Activated CD8-positive, alpha-beta T cell treated with anti-CD3 and anti-CD28 coated beads for 36 hours (primary cell): ENCODE measurements at regions not wholly inside any gene's neighbourhood (a gene's known extent, or its start where the extent isn't known, plus 50 kb on each side); places are given as distances from the start of the nearest gene placed in this dataset.

Experiments used
- ATAC-seq: fragments of 200-7000 bp; cut with Tn5 transposase; one replicate; pipeline ENCODE4 v1.10.0; 2021; ENCODE audit warnings: mild to moderate bottlenecking, moderate library complexity
- CTCF ChIA-PET: fragments of 350-600 bp; sonication (Branson Sonifier 250); formaldehyde crosslinking; loops from one replicate; lab custom pipeline; 2021; ENCODE audit warnings: antibody characterized with exemption; lab: Charles Lee
- POLR2A ChIA-PET: fragments of 350-600 bp; sonication (Branson Sonifier 250); formaldehyde crosslinking; loops from one replicate; lab custom pipeline; 2021; ENCODE audit warnings: antibody characterized with exemption; lab: Charles Lee
- DNase-seq: peaks from one replicate; pipeline ENCODE4 v3.0.0-alpha.2; 2020
- H3K27ac Mint-ChIP-seq: one replicate; pipeline ENCODE4 v1.8.0; 2021; ENCODE audit warnings: mild to moderate bottlenecking, mixed read lengths
- H3K27me3 Mint-ChIP-seq: one replicate; pipeline ENCODE4 v1.8.0; 2021; ENCODE audit warnings: mixed read lengths
- H3K36me3 Mint-ChIP-seq: one replicate; pipeline ENCODE4 v1.8.0; 2021; ENCODE audit warnings: low read depth, mixed read lengths
- H3K4me1 Mint-ChIP-seq: one replicate; pipeline ENCODE4 v1.8.0; 2021; ENCODE audit warnings: low read depth, mixed read lengths
- H3K4me3 Mint-ChIP-seq: one replicate; pipeline ENCODE4 v1.8.0; 2021; ENCODE audit warnings: mild to moderate bottlenecking, moderate library complexity, mixed read lengths
- H3K9me3 Mint-ChIP-seq: one replicate; pipeline ENCODE4 v1.8.0; 2021; ENCODE audit warnings: mixed read lengths
- CTCF ChIP-seq: fragments of 200-600 bp; IDR thresholded peaks from one replicate; pipeline ENCODE4 v1.8.0; 2022; ENCODE audit warnings: antibody characterized with exemption, mild to moderate bottlenecking
- intact Hi-C: fragments of 100-400 bp; cut with micrococcal nuclease; formaldehyde crosslinking; loops from one replicate; pipeline ENCODE4 v1.10.0; 2022

GRCh38 chr20:59429396-59429795 lies 129.0 kb downstream of the EDN3 start:
- ChIA-PET CTCF (interaction anchor here (1.3 kb wide), 1 partner anchor 18 kb away, joined by 4 read pairs; no protein-coding TSS in a partner anchor), POLR2A (no interaction called here)
- no peak overlapping the region for H3K4me3 Mint-ChIP-seq
- H3K4me1 Mint-ChIP-seq = peaks cover 10% of the 10 kb centered on the region
- no peaks in the 10 kb centered on the region for H3K9me3 Mint-ChIP-seq
- H3K27ac Mint-ChIP-seq = no peak overlapping the region
- intact Hi-C loops = no loop called here
- ATAC-seq (no peak), DNase-seq (no peak)
- no peaks in the 10 kb centered on the region for H3K27me3 Mint-ChIP-seq
- H3K36me3 Mint-ChIP-seq = no peaks in the 10 kb centered on the region
- TF ChIP-seq CTCF = no peak

- ChIA-PET CTCF (interaction anchor here (0.9 kb wide), 1 partner anchor 24 kb away, joined by 3 read pairs; no protein-coding TSS in a partner anchor), POLR2A (no interaction called here)
- Mint-ChIP-seq H3K27ac (no peak overlapping the region), H3K27me3 (no peaks in the 10 kb centered on the region), H3K4me3 (no peak overlapping the region), H3K36me3 (no peaks in the 10 kb centered on the region), H3K4me1 (peaks cover 10% of the 10 kb centered on the region), H3K9me3 (no peaks in the 10 kb centered on the region)
- intact Hi-C loops = no loop called here
- TF ChIP-seq CTCF = no peak
- DNase-seq = no peak
- ATAC-seq = no peak
Observed at GRCh38 chr20:59431014-59431413, 130.6 kb downstream of the EDN3 start.

- no peak for DNase-seq
- no peaks in the 10 kb centered on the region for H3K4me1 Mint-ChIP-seq
- ATAC-seq = no peak
- intact Hi-C loops = no loop called here
- no peaks in the 10 kb centered on the region for H3K9me3 Mint-ChIP-seq
- ChIA-PET POLR2A (no interaction called here), CTCF (no interaction called here)
- no peaks in the 10 kb centered on the region for H3K27me3 Mint-ChIP-seq
- H3K4me3 Mint-ChIP-seq = no peak overlapping the region
- TF ChIP-seq CTCF = no peak
- H3K27ac Mint-ChIP-seq = no peak overlapping the region
- no peaks in the 10 kb centered on the region for H3K36me3 Mint-ChIP-seq
Observed at GRCh38 chr20:59434960-59435359, 134.5 kb downstream of the EDN3 start.

GRCh38 chr20:59435518-59435917 lies 135.1 kb downstream of the EDN3 start:
- ChIA-PET POLR2A (no interaction called here), CTCF (interaction anchor here (1.0 kb wide), 1 partner anchor 60 kb away, joined by 6 read pairs; no protein-coding TSS in a partner anchor)
- DNase-seq = no peak
- no peak for ATAC-seq
- TF ChIP-seq CTCF = no peak
- intact Hi-C loops = no loop called here
- no peaks in the 10 kb centered on the region for H3K4me1 Mint-ChIP-seq
- H3K36me3 Mint-ChIP-seq = no peaks in the 10 kb centered on the region
- no peak overlapping the region for H3K27ac Mint-ChIP-seq
- no peak overlapping the region for H3K4me3 Mint-ChIP-seq
- no peaks in the 10 kb centered on the region for H3K9me3 Mint-ChIP-seq
- H3K27me3 Mint-ChIP-seq = no peaks in the 10 kb centered on the region

GRCh38 chr20:59437601-59438031 lies 137.2 kb downstream of the EDN3 start:
- no peaks in the 10 kb centered on the region for H3K9me3 Mint-ChIP-seq
- ChIA-PET POLR2A (no interaction called here), CTCF (interaction anchor here (1.2 to 1.3 kb wide), 2 partner anchors 17 to 18 kb away, joined by 3 read pairs; no protein-coding TSS in a partner anchor)
- no peaks in the 10 kb centered on the region for H3K36me3 Mint-ChIP-seq
- no peak overlapping the region for H3K4me3 Mint-ChIP-seq
- intact Hi-C loops = no loop called here
- DNase-seq (no peak), ATAC-seq (no peak)
- TF ChIP-seq CTCF = no peak
- H3K27ac Mint-ChIP-seq = no peak overlapping the region
- peaks cover 6% of the 10 kb centered on the region for H3K4me1 Mint-ChIP-seq
- H3K27me3 Mint-ChIP-seq = peaks cover 5% of the 10 kb centered on the region
